Esophagus squamous epithelium (tissue), 5 donors: ENCODE measurements at regions not wholly inside any gene's neighbourhood (a gene's known extent, or its start where the extent isn't known, plus 50 kb on each side); places are given as distances from the start of the nearest gene placed in this dataset.

Experiments
- DNase-seq: peaks from one replicate; lab custom pipeline; 2025; lab: John Stamatoyannopoulos, UW
- H3K27ac ChIP-seq, 4 donors: fragments of 200-600 bp; sonication (generic); one replicate each; pipeline ENCODE4 v1.5.1; 2016 to 2019; ENCODE audit warnings: mild to moderate bottlenecking in 1 of 4
- H3K27me3 ChIP-seq, 4 donors: fragments of 200-600 bp; sonication (generic); 1 replicate in 3 of 4; 2 replicates in 1 of 4; pipeline versions ENCODE4 v1.5.1 to v1.6.0; 2017 to 2021; ENCODE audit warnings: antibody characterized with exemption in 1 of 4
- H3K36me3 ChIP-seq, 3 donors: fragments of 200-600 bp; sonication (generic); one replicate each; pipeline ENCODE4 v1.5.1; 2016 to 2019
- H3K4me1 ChIP-seq, 3 donors: fragments of 200-600 bp; sonication (generic); one replicate each; pipeline ENCODE4 v1.5.1; 2017 to 2019
- H3K4me3 ChIP-seq, 4 donors: fragments of 200-600 bp; sonication (generic); 1 replicate in 3 of 4; 2 replicates in 1 of 4; pipeline ENCODE4 v1.5.1; 2016 to 2019; ENCODE audit warnings: mild to moderate bottlenecking in 2 of 4, moderate library complexity in 1 of 4
- H3K9me3 ChIP-seq, 3 donors: fragments of 200-600 bp; sonication (generic); one replicate each; pipeline ENCODE4 v1.5.1; 2016 to 2019
- CTCF ChIP-seq, 6 experiments: fragments of 450-650 bp in 4 of 6; fragments of 200-600 bp in 2 of 6; sonication (generic) in 2 of 6; IDR thresholded peaks; one replicate each; pipeline ENCODE4 v1.5.1; 2016 to 2019; ENCODE audit warnings: antibody characterized with exemption in 6 of 6, mild to moderate bottlenecking in 4 of 6, moderate library complexity in 4 of 6
- POLR2A ChIP-seq, 4 donors: fragments of 450-650 bp; IDR thresholded peaks; one replicate each; pipeline ENCODE4 v1.6.1; 2017; ENCODE audit warnings: antibody characterized with exemption in 4 of 4, mild to moderate bottlenecking in 4 of 4, moderate library complexity in 3 of 4
- WGBS, 2 donors: methylation state at CpG; one replicate each; pipeline ENCODE4 v1.1.5; 2018; 5-methylcytosine and 5-hydroxymethylcytosine counted together
- intact Hi-C: fragments of 100-400 bp; cut with DNase I; formaldehyde crosslinking; loops from one replicate; pipeline ENCODE4 v1.15.0; 2022
- donor health status: DM: yes; HTN: yes; CAD: no.

DNA sequence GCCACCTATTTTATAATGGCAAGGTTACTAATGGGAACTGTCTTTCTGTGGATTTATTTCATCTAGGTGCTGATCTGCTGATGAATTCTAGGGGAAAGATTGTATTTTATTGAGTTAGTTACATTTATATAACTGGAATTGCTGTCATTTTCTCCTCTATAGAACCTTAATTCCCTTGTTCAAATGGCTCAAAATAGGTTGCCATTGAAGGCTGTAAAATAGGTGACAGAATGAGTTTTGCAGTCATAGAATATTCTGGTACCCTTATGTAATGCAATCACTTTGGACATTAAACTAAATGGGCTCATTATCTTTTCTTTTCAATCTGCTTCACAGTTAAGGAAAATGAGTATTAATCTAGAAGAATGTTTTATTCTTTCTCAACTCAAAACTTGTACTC is 131.0 kb downstream of the CTH start:
- Histone ChIP-seq H3K9me3 (no peaks in the 10 kb centered on the region), H3K4me3 (no peak overlapping the region), H3K36me3 (no peaks in the 10 kb centered on the region), H3K27ac (no peak overlapping the region), H3K27me3 (no peaks in the 10 kb centered on the region), H3K4me1 (no peaks in the 10 kb centered on the region)
- no peak for TF ChIP-seq CTCF (IDR thresholded peaks at IDR 0.05)
- no peak for TF ChIP-seq POLR2A (IDR thresholded peaks at IDR 0.05)
- intact Hi-C loops = no loop called here
- DNase-seq = no peak

DNA sequence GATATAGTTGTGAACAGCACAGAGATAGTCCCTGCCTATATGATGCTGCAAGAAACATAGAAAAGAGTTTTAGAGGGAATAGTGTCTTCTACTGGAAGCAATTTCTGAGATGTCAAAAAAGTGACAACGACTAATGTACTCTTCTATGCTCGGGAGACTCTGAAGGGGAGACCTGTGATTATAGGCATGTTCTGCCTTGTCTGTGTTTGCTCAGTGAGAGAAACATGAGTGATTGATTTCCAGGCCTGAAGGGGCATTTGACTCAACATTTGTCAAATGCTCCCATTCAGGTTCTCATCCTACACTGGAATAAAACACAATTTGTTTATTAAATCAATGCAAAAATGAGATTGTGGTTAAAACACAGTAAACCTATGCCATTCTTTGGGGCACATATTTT is 131.8 kb downstream of the CTH start:
- Histone ChIP-seq H3K4me1 (no peaks in the 10 kb centered on the region), H3K9me3 (no peaks in the 10 kb centered on the region), H3K27ac (no peak overlapping the region), H3K36me3 (no peaks in the 10 kb centered on the region), H3K27me3 (no peaks in the 10 kb centered on the region), H3K4me3 (no peak overlapping the region)
- no peak for TF ChIP-seq POLR2A (IDR thresholded peaks at IDR 0.05)
- no peak for TF ChIP-seq CTCF (IDR thresholded peaks at IDR 0.05)
- intact Hi-C loops = no loop called here
- WGBS, 2 donors = 41 to 53% methylated on average over 2 of the region's 2 CpGs
- DNase-seq = no peak

- no peaks in the 10 kb centered on the region for H3K27me3 ChIP-seq
- H3K27ac ChIP-seq = no peak overlapping the region
- no peak overlapping the region for H3K4me3 ChIP-seq
- no peaks in the 10 kb centered on the region for H3K36me3 ChIP-seq
- H3K9me3 ChIP-seq = no peaks in the 10 kb centered on the region
- intact Hi-C loops = no loop called here
- DNase-seq = no peak
- TF ChIP-seq POLR2A (IDR thresholded peaks at IDR 0.05) = no peak
- no peak for TF ChIP-seq CTCF (IDR thresholded peaks at IDR 0.05)
- H3K4me1 ChIP-seq = no peaks in the 10 kb centered on the region
- WGBS, 2 donors = 45 to 62% methylated on average over 1 of the region's 1 CpG
These were observed 135.7 kb downstream of the CTH start for GRCh38 chr1:70546726-70547125.

GRCh38 chr1:70552662-70553566 is 141.8 kb downstream of the CTH start:
- no peak for DNase-seq
- 21 to 24% methylated on average over 2 of the region's 2 CpGs for WGBS, 2 donors
- H3K9me3 ChIP-seq = no peaks in the 10 kb centered on the region
- H3K4me3 ChIP-seq = no peak overlapping the region
- H3K27ac ChIP-seq = no peak overlapping the region
- H3K27me3 ChIP-seq = no peaks in the 10 kb centered on the region
- TF ChIP-seq POLR2A (IDR thresholded peaks at IDR 0.05) = no peak
- TF ChIP-seq CTCF (IDR thresholded peaks at IDR 0.05) = no peak
- H3K36me3 ChIP-seq = no peaks in the 10 kb centered on the region
- intact Hi-C loops = no loop called here
- no peaks in the 10 kb centered on the region for H3K4me1 ChIP-seq

DNA sequence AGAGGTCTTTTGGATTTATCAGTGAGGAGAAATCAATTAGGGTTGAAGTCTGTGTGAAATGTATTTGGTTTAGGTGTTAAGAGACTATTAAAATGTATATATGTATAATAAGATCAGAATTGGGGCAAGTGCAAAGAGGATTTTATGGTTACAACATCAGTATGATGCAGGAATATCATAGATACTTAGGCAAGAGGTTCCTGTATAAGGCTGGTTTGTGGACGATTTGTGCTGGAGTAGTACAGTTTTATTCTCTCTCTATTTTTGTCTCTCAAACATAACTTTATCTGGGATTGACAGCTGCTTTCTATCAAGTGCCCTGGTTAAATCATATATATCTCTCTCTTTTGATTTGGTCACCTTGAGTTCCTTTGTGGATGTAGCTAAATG is 142.5 kb downstream of the CTH start:
- H3K9me3 ChIP-seq = no peaks in the 10 kb centered on the region
- intact Hi-C loops = no loop called here
- WGBS, 2 donors = 55 to 66% methylated on average over 1 of the region's 1 CpG
- no peaks in the 10 kb centered on the region for H3K27me3 ChIP-seq
- H3K4me3 ChIP-seq = no peak overlapping the region
- H3K27ac ChIP-seq = no peak overlapping the region
- TF ChIP-seq CTCF (IDR thresholded peaks at IDR 0.05) = no peak
- TF ChIP-seq POLR2A (IDR thresholded peaks at IDR 0.05) = no peak
- no peaks in the 10 kb centered on the region for H3K4me1 ChIP-seq
- H3K36me3 ChIP-seq = no peaks in the 10 kb centered on the region
- no peak for DNase-seq
